OCI-LY7 (cell line): ENCODE measurements at regions not wholly inside any gene's neighbourhood (a gene's known extent, or its start where the extent isn't known, plus 50 kb on each side); places are given as distances from the start of the nearest gene placed in this dataset.

ENCODE experiments used
- BruUV-seq: library from RNA; stranded (reverse); fragments of 400-500 nt; replicated peaks from 2 replicates; lab custom pipeline; 2021; lab: Mats Ljungman, UMichigan
- CTCF ChIA-PET: fragments of 300-600 bp; sonication (Branson Sonifier 250); formaldehyde crosslinking; loops from one replicate; lab custom pipeline; 2022; ENCODE audit warnings: antibody characterized with exemption; ENCODE audit not compliant: unreplicated experiment; lab: Charles Lee
- POLR2A ChIA-PET: fragments of 300-600 bp; sonication (Branson Sonifier 250); formaldehyde crosslinking; loops from one replicate; lab custom pipeline; 2022; ENCODE audit warnings: antibody characterized with exemption; lab: Charles Lee
- DNase-seq: peaks from one replicate; pipeline ENCODE4 v3.0.0-alpha.2; 2015; ENCODE audit warnings: low spot score
- H2AFZ ChIP-seq: fragments of 200-600 bp; sonication (generic), shearing (Covaris generic); 2 replicates; pipeline ENCODE4 v1.6.1; 2014; ENCODE audit warnings: mild to moderate bottlenecking, antibody characterized with exemption, low read length, moderate library complexity
- H3K27ac ChIP-seq: fragments of 200-600 bp; sonication (generic); 2 replicates; pipeline ENCODE4 v1.5.1; 2014; ENCODE audit warnings: mixed run types, low read depth, mild to moderate bottlenecking, moderate library complexity, low read length, inconsistent platforms; ENCODE audit not compliant: poor library complexity, severe bottlenecking
- H3K36me3 ChIP-seq: fragments of 200-600 bp; sonication (generic); 2 replicates; pipeline ENCODE4 v1.6.1; 2014; ENCODE audit warnings: mild to moderate bottlenecking, antibody characterized with exemption, low read length, moderate library complexity, mixed read lengths; ENCODE audit not compliant: insufficient read depth
- H3K4me1 ChIP-seq: fragments of 200-600 bp; sonication (generic); 2 replicates; pipeline ENCODE4 v1.5.1; 2014; ENCODE audit warnings: mild to moderate bottlenecking, low read length; ENCODE audit not compliant: insufficient read depth, poor library complexity, severe bottlenecking
- H3K4me2 ChIP-seq: fragments of 200-600 bp; sonication (generic); 2 replicates; pipeline ENCODE4 v1.6.1; 2014; ENCODE audit warnings: mild to moderate bottlenecking, low read length
- H3K4me3 ChIP-seq: fragments of 200-600 bp; sonication (generic); 2 replicates; pipeline ENCODE4 v1.5.1; 2014; ENCODE audit warnings: mild to moderate bottlenecking, low read depth, low read length; ENCODE audit not compliant: poor library complexity, severe bottlenecking
- H3K79me2 ChIP-seq: fragments of 200-600 bp; sonication (generic); 2 replicates; pipeline ENCODE4 v1.6.1; 2016; ENCODE audit warnings: low read depth, mild to moderate bottlenecking, low read length, moderate library complexity, mixed read lengths; ENCODE audit not compliant: insufficient read depth
- H3K9me2 ChIP-seq: fragments of 200-600 bp; sonication (generic); 2 replicates; pipeline ENCODE4 v1.6.1; 2016; ENCODE audit warnings: mild to moderate bottlenecking, low read length, mixed read lengths; ENCODE audit not compliant: insufficient read depth
- H3K9me3 ChIP-seq: fragments of 200-600 bp; sonication (generic); 2 replicates; pipeline ENCODE4 v1.6.1; 2014; ENCODE audit warnings: mild to moderate bottlenecking, mixed run types, low read length, mixed read lengths
- H4K20me1 ChIP-seq: fragments of 200-600 bp; sonication (generic); 2 replicates; pipeline ENCODE4 v1.6.1; 2014; ENCODE audit warnings: mild to moderate bottlenecking, antibody characterized with exemption, low read length, moderate library complexity, mixed read lengths; ENCODE audit not compliant: insufficient read depth
- EZH2phosphoT487 ChIP-seq: fragments of 200-600 bp; sonication (generic); IDR thresholded peaks from 2 replicates; pipeline ENCODE4 v1.6.1; 2018; ENCODE audit warnings: low read depth, borderline replicate concordance, mild to moderate bottlenecking, mixed run types, antibody characterized with exemption, low read length, moderate library complexity, mixed read lengths
- intact Hi-C: fragments of 100-400 bp; cut with micrococcal nuclease; formaldehyde crosslinking; loops from one replicate; pipeline ENCODE4 v1.10.0; 2022; ENCODE audit not compliant: unreplicated experiment
- TF ChIP-seq, protein P1 (sequence below): fragments of 200-600 bp; sonication (generic); conservative IDR thresholded peaks from 2 replicates; pipeline ENCODE4 v1.5.1; 2014; ENCODE audit warnings: mild to moderate bottlenecking, antibody characterized with exemption, low read length, moderate library complexity, mixed read lengths

GRCh38 chr2:20145497-20146193 lies 79.3 kb downstream of the SDC1 start:
- TF ChIP-seq, protein P1, sequence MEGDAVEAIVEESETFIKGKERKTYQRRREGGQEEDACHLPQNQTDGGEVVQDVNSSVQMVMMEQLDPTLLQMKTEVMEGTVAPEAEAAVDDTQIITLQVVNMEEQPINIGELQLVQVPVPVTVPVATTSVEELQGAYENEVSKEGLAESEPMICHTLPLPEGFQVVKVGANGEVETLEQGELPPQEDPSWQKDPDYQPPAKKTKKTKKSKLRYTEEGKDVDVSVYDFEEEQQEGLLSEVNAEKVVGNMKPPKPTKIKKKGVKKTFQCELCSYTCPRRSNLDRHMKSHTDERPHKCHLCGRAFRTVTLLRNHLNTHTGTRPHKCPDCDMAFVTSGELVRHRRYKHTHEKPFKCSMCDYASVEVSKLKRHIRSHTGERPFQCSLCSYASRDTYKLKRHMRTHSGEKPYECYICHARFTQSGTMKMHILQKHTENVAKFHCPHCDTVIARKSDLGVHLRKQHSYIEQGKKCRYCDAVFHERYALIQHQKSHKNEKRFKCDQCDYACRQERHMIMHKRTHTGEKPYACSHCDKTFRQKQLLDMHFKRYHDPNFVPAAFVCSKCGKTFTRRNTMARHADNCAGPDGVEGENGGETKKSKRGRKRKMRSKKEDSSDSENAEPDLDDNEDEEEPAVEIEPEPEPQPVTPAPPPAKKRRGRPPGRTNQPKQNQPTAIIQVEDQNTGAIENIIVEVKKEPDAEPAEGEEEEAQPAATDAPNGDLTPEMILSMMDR = no peak
- TF ChIP-seq EZH2phosphoT487 = no peak
- H3K9me3 ChIP-seq = no peaks in the 10 kb centered on the region
- no peaks in the 10 kb centered on the region for H3K36me3 ChIP-seq
- H3K4me3 ChIP-seq = no peak overlapping the region
- BruUV-seq = no TSS peak
- H3K4me1 ChIP-seq = no peaks in the 10 kb centered on the region
- intact Hi-C loops = no loop called here
- no peaks in the 10 kb centered on the region for H4K20me1 ChIP-seq
- H3K79me2 ChIP-seq = no peaks in the 10 kb centered on the region
- no peak overlapping the region for H2AFZ ChIP-seq
- ChIA-PET CTCF (no interaction called here), POLR2A (no interaction called here)
- no peaks in the 10 kb centered on the region for H3K9me2 ChIP-seq
- no peak overlapping the region for H3K27ac ChIP-seq
- H3K4me2 ChIP-seq = no peak overlapping the region
- DNase-seq = no peak

DNA sequence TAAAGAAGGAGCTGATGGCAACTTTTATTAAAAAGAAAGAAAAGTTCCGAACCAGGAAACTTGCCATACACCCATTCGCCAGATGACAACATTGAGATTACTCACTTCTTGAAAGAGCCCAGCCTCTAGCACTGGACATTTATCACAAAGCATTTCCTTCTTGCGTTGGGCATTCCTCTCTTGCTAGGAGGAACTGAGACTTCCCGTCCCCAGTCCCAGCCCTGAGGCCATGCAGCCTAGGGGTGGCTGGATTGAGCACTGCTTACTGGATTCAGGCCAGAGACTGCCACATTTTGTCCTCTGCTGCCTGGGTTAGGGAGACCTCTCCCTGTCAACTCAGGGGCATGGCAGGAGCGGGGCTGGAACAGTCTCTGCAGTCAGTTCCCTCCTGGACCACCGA lies 80.1 kb downstream of the SDC1 start:
- intact Hi-C loops = no loop called here

DNA sequence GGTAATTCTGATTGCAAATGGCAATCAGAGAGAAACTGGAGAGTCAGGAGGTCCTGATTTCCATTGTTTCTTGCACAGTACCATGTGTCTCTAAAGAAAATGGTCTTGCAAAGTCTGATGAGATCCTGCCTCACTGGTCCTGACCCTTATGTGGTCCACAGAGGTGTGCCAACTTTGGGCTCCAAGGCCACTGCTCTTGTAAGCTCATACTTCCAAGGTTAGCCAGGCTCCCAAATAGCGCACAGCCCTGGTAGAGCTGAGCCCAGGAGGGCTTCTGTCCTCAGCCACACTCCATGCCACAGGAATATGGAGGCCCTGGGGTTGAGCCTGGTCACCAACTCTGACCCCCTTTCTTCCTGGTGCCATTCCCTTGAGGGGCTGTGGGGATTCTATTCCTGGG lies 80.7 kb downstream of the SDC1 start:
- no peak overlapping the region for H2AFZ ChIP-seq
- H3K4me3 ChIP-seq = no peak overlapping the region
- no TSS peak for BruUV-seq
- no peak for TF ChIP-seq EZH2phosphoT487
- TF ChIP-seq, protein P1 = no peak
- intact Hi-C loops = no loop called here
- DNase-seq = no peak
- H3K27ac ChIP-seq = no peak overlapping the region
- no peaks in the 10 kb centered on the region for H3K36me3 ChIP-seq
- ChIA-PET POLR2A (interaction anchor here (0.7 kb wide), 1 partner anchor 177 kb away, joined by 3 read pairs; no protein-coding TSS in a partner anchor), CTCF (no interaction called here)
- no peaks in the 10 kb centered on the region for H3K79me2 ChIP-seq
- H4K20me1 ChIP-seq = no peaks in the 10 kb centered on the region
- H3K4me2 ChIP-seq = no peak overlapping the region
- no peaks in the 10 kb centered on the region for H3K9me3 ChIP-seq
- no peaks in the 10 kb centered on the region for H3K9me2 ChIP-seq
- no peaks in the 10 kb centered on the region for H3K4me1 ChIP-seq

More for the DNA sequence above, 80.1 kb downstream of the SDC1 start:
- H3K4me3 ChIP-seq = no peak overlapping the region
- no TSS peak for BruUV-seq
- H3K9me2 ChIP-seq = no peaks in the 10 kb centered on the region
- H3K27ac ChIP-seq = no peak overlapping the region
- H3K36me3 ChIP-seq = no peaks in the 10 kb centered on the region
- DNase-seq = no peak
- no peaks in the 10 kb centered on the region for H3K79me2 ChIP-seq
- no peaks in the 10 kb centered on the region for H3K4me1 ChIP-seq
- H3K9me3 ChIP-seq = no peaks in the 10 kb centered on the region
- H4K20me1 ChIP-seq = no peaks in the 10 kb centered on the region
- no peak for TF ChIP-seq EZH2phosphoT487
- TF ChIP-seq, protein P1 = no peak
- ChIA-PET POLR2A (no interaction called here), CTCF (no interaction called here)
- no peak overlapping the region for H3K4me2 ChIP-seq
- no peak overlapping the region for H2AFZ ChIP-seq
